ENCODE measurements at regions not wholly inside any gene's neighbourhood (a gene's known extent, or its start where the extent isn't known, plus 50 kb on each side); places are given as distances from the start of the nearest gene placed in this dataset.

DNA sequence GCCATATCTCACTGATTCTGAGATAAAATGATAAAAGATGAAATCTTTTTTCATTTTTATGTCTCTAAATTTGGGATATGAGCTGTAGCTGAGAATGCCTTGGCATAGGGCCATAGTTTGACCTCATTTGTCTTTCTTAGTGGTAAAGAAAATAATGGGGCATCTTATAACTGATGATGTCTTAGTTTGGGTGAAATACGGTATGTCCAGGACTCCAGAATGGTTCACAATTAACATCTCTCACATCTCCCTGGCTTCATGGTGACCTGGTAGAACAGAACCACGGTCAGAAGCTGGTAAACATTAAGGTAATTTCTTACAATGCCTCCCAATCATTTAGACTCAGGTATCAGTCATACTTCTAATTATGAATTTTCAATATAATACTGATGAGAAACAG, 250.8 kb downstream of the MAT2B start:
- TF ChIP-seq, protein P1, sequence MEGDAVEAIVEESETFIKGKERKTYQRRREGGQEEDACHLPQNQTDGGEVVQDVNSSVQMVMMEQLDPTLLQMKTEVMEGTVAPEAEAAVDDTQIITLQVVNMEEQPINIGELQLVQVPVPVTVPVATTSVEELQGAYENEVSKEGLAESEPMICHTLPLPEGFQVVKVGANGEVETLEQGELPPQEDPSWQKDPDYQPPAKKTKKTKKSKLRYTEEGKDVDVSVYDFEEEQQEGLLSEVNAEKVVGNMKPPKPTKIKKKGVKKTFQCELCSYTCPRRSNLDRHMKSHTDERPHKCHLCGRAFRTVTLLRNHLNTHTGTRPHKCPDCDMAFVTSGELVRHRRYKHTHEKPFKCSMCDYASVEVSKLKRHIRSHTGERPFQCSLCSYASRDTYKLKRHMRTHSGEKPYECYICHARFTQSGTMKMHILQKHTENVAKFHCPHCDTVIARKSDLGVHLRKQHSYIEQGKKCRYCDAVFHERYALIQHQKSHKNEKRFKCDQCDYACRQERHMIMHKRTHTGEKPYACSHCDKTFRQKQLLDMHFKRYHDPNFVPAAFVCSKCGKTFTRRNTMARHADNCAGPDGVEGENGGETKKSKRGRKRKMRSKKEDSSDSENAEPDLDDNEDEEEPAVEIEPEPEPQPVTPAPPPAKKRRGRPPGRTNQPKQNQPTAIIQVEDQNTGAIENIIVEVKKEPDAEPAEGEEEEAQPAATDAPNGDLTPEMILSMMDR (IDR thresholded peaks at IDR 0.05) = no peak
- no peak for TF ChIP-seq POLR2A (IDR thresholded peaks at IDR 0.05)

Measured in thyroid gland (tissue), 4 donors.